Trophoblast cell (in vitro differentiated cells and primary cell): ENCODE measurements at regions not wholly inside any gene's neighbourhood (a gene's known extent, or its start where the extent isn't known, plus 50 kb on each side); places are given as distances from the start of the nearest gene placed in this dataset.

Experiments
- DNase-seq, 2 donors: peaks; one replicate each; pipeline ENCODE4 v3.0.0-alpha.2; 2016
- H2AFZ ChIP-seq: 2 replicates; pipeline ENCODE4 v1.6.1; 2013; ENCODE audit warnings: low read length, moderate library complexity, mild to moderate bottlenecking; ENCODE audit not compliant: insufficient read depth, poor library complexity
- H2AK5ac ChIP-seq: 2 replicates; pipeline ENCODE4 v1.6.1; 2013; ENCODE audit warnings: mild to moderate bottlenecking, low read length
- H2BK120ac ChIP-seq: 2 replicates; pipeline ENCODE4 v1.6.1; 2013; ENCODE audit warnings: low read length, mild to moderate bottlenecking, moderate library complexity; ENCODE audit not compliant: insufficient read depth, poor library complexity
- H2BK12ac ChIP-seq: 2 replicates; pipeline ENCODE4 v1.6.1; 2013; ENCODE audit warnings: mild to moderate bottlenecking, low read length, moderate library complexity
- H2BK5ac ChIP-seq: 2 replicates; pipeline ENCODE4 v1.6.1; 2013; ENCODE audit warnings: low read length, low read depth, moderate library complexity, mild to moderate bottlenecking; ENCODE audit not compliant: poor library complexity
- H3K14ac ChIP-seq: 2 replicates; pipeline ENCODE4 v1.6.1; 2013; ENCODE audit warnings: mild to moderate bottlenecking, low read length
- H3K18ac ChIP-seq: 2 replicates; pipeline ENCODE4 v1.6.1; 2013; ENCODE audit warnings: mild to moderate bottlenecking, low read length
- H3K23ac ChIP-seq: 2 replicates; pipeline ENCODE4 v1.6.1; 2013; ENCODE audit warnings: low read length
- H3K27ac ChIP-seq: 2 replicates; pipeline ENCODE4 v1.5.1; 2013; ENCODE audit warnings: low read depth, mild to moderate bottlenecking, inconsistent platforms, low read length, moderate library complexity
- H3K27me3 ChIP-seq: 2 replicates; pipeline ENCODE4 v1.6.1; 2013; ENCODE audit warnings: inconsistent platforms, mild to moderate bottlenecking, low read length, moderate library complexity; ENCODE audit not compliant: insufficient read depth
- H3K36me3 ChIP-seq, 2 experiments: 1 replicate in 1 of 2; 2 replicates in 1 of 2; pipeline ENCODE4 v1.6.1; 2013; ENCODE audit warnings: low read length in 2 of 2, mild to moderate bottlenecking in 2 of 2, moderate library complexity in 1 of 2; ENCODE audit not compliant: insufficient read depth in 2 of 2, control insufficient read depth in 1 of 2
- H3K4ac ChIP-seq: 2 replicates; pipeline ENCODE4 v1.6.1; 2013; ENCODE audit warnings: low read depth, mild to moderate bottlenecking, low read length, moderate library complexity
- H3K4me1 ChIP-seq, 2 experiments: 1 replicate in 1 of 2; 2 replicates in 1 of 2; pipeline ENCODE4 v1.6.1; 2013; ENCODE audit warnings: low read length in 2 of 2, mild to moderate bottlenecking in 2 of 2, moderate library complexity in 1 of 2; ENCODE audit not compliant: insufficient read depth in 2 of 2, control insufficient read depth in 1 of 2
- H3K4me2 ChIP-seq: 2 replicates; pipeline ENCODE4 v1.6.1; 2013; ENCODE audit warnings: inconsistent platforms, mild to moderate bottlenecking, low read length, moderate library complexity
- H3K4me3 ChIP-seq: 2 replicates; pipeline ENCODE4 v1.5.1; 2013; ENCODE audit warnings: mild to moderate bottlenecking, low read depth, low read length, inconsistent platforms
- H3K79me1 ChIP-seq: one replicate; pipeline ENCODE4 v1.6.1; 2013; ENCODE audit warnings: low read length
- H3K79me2 ChIP-seq: 2 replicates; pipeline ENCODE4 v1.6.1; 2013; ENCODE audit warnings: low read length, mild to moderate bottlenecking; ENCODE audit not compliant: control insufficient read depth, insufficient read depth, poor library complexity
- H3K9ac ChIP-seq: 2 replicates; pipeline ENCODE4 v1.6.1; 2013; ENCODE audit warnings: mild to moderate bottlenecking, low read length
- H3K9me3 ChIP-seq: 2 replicates; pipeline ENCODE4 v1.6.1; 2013; ENCODE audit warnings: low read depth, mild to moderate bottlenecking, control low read depth, inconsistent platforms, low read length; ENCODE audit not compliant: insufficient read depth
- H4K12ac ChIP-seq: 2 replicates; pipeline ENCODE4 v1.6.1; 2013; ENCODE audit warnings: low read depth, mild to moderate bottlenecking, low read length, moderate library complexity
- H4K8ac ChIP-seq: 2 replicates; pipeline ENCODE4 v1.6.1; 2013; ENCODE audit warnings: low read depth, mild to moderate bottlenecking, low read length, moderate library complexity
- H4K91ac ChIP-seq: one replicate; pipeline ENCODE4 v1.6.1; 2013; ENCODE audit warnings: low read depth, mild to moderate bottlenecking, low read length, moderate library complexity
- WGBS: extraction: QIAGEN DNeasy Blood & Tissue Kit; methylation state at CpG from one replicate; pipeline ENCODE4 v1.1.7; 2013; ENCODE audit warnings: missing lambda C conversion rate; ENCODE audit not compliant: insufficient read length, insufficient coverage; ENCODE audit errors: extremely low coverage; 5-methylcytosine and 5-hydroxymethylcytosine counted together

DNA sequence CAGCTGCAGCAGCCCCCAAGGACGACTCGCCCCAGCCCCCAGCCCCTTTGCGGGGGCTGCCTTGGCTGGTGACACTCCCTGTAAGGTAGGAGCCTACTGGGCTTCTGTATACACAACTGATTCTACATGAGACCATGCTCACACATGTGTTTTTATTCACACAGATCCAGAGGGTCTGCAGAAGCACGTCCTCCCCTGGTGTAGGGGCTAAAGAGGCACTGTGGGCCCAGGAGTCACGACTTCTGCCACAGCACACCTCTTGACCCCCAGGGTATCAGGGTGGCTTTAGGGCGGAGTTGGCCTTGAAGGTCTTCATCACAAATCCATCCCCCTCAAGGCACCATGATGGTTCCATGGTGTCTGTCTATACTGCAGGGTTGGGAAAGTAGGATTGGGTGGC lies 931.2 kb downstream of the TBC1D22A start:
- WGBS: no CpG with 5 or more reads among the region's 6 CpGs
- Histone ChIP-seq H2BK120ac (no peak overlapping the region), H3K4me2 (no peak overlapping the region), H3K4me3 (no peak overlapping the region), H3K23ac (no peak overlapping the region), H3K79me2 (no peaks in the 10 kb centered on the region), H2BK12ac (no peak overlapping the region), H3K4ac (no peak overlapping the region), H3K36me3 (no peaks in the 10 kb centered on the region), H4K12ac (no peak overlapping the region), H3K18ac (no peak overlapping the region), H2AFZ (no peak overlapping the region), H4K8ac (no peak overlapping the region), H3K27ac (no peak overlapping the region), H3K14ac (no peak overlapping the region), H2BK5ac (no peak overlapping the region), H3K9me3 (peaks cover 2% of the 10 kb centered on the region), H3K79me1 (no peaks in the 10 kb centered on the region), H3K27me3 (no peaks in the 10 kb centered on the region), H4K91ac (no peak overlapping the region), H3K4me1 (no peaks in the 10 kb centered on the region), H3K9ac (no peak overlapping the region), H2AK5ac (no peak overlapping the region)
- no peak for DNase-seq

DNA sequence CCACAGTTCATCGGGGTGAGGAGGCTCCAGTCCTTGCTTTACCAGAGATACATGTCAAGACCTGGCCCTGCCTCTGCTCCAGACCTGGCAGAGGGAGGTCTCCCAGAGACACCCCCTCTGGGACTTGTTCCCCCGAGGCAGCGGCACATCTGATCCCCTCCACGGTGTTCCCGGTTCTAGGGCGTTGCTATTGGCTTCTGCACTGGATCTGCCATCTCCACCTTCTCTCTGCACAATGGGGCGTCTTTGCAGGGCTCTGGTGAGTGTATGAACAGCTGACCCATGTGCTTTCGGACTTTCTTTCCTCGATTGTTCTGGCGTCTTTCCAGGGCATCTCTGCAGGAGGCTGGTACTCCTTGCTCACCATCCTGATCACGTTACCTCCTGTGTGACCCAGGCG lies 930.4 kb downstream of the TBC1D22A start:
- H3K79me1 ChIP-seq: no peaks in the 10 kb centered on the region
- no peak overlapping the region for H2AK5ac ChIP-seq
- H3K4ac ChIP-seq: no peak overlapping the region

DNA sequence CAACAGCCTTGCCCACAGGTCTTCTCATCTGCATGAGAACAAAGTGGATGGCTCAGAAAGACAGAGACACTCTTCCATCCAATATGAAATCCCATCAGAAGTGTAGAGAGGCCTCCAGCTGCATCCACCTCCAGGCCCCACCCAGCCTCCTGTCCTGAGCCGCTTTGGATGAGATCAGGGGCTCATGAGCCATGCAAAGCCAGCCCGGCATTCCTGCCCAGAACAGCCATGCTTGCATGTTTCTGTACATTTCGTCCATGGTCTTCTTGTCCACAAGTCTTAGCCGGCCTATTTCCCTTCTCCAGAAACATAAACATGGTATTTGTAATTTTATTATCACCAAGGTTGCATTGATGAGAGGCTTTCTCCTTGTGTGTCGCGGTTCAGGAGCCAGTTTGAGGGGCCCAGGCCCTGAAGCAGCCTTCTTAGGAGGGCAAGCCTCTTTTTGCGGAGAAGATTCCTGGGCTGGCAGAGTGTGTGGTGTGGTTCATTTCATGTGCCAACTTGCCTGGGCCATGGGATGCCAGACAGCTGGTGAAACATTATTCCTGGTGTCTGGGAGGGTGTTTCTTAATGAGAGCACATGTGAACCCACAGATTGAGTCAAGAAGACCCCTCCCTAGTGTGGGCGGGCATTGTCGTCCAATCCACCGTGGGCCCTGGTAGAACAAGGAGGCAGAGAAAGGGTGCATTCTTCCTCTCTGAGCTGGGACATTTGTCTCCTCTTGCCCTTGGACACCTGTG lies 928.9 kb downstream of the TBC1D22A start:
- no peak overlapping the region for H2BK120ac ChIP-seq
- no peaks in the 10 kb centered on the region for H3K27me3 ChIP-seq

More for the DNA sequence above, 930.4 kb downstream of the TBC1D22A start:
- no CpG with 5 or more reads among the region's 12 CpGs for WGBS
- no peak overlapping the region for H4K91ac ChIP-seq
- no peak overlapping the region for H3K4me3 ChIP-seq
- DNase-seq: no peak
- no peak overlapping the region for H3K4me2 ChIP-seq
- H3K36me3 ChIP-seq: no peaks in the 10 kb centered on the region
- H3K9me3 ChIP-seq: peaks cover 2% of the 10 kb centered on the region
- H2BK12ac ChIP-seq: no peak overlapping the region
- no peak overlapping the region for H2BK120ac ChIP-seq
- no peaks in the 10 kb centered on the region for H3K4me1 ChIP-seq
- no peak overlapping the region for H2AFZ ChIP-seq
- H3K14ac ChIP-seq: no peak overlapping the region
- no peak overlapping the region for H3K18ac ChIP-seq
- no peaks in the 10 kb centered on the region for H3K79me2 ChIP-seq
- no peak overlapping the region for H3K23ac ChIP-seq
- H3K27ac ChIP-seq: no peak overlapping the region
- no peak overlapping the region for H2BK5ac ChIP-seq
- H4K12ac ChIP-seq: no peak overlapping the region
- H3K9ac ChIP-seq: no peak overlapping the region
- no peak overlapping the region for H4K8ac ChIP-seq
- H3K27me3 ChIP-seq: no peaks in the 10 kb centered on the region

DNA sequence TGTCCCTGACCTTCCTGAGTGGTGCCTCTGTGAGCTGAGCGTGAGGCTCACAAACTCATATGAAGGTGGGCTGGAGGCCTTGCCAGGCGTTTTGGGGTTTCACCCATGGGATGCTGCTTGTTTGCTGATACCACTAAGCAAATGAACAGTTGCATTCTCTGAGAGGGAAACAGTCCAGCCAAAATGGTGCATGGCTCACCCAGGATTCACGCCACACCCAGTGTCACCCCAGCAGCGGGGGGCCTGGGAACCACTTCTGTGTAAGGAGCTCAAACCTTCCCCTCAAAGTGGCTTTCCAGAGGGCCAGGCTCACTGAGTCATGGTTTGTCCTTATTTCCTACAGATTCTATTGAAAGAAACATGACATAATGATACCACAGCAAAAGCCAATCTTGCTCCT lies 928.1 kb downstream of the TBC1D22A start:
- Histone ChIP-seq H3K9ac (no peak overlapping the region), H3K9me3 (peaks cover 7% of the 10 kb centered on the region), H2BK12ac (no peak overlapping the region), H3K27me3 (no peaks in the 10 kb centered on the region), H4K12ac (no peak overlapping the region), H3K79me2 (no peaks in the 10 kb centered on the region), H4K8ac (no peak overlapping the region), H3K4ac (no peak overlapping the region), H3K18ac (no peak overlapping the region), H2AFZ (no peak overlapping the region), H3K27ac (no peak overlapping the region), H3K36me3 (no peaks in the 10 kb centered on the region), H4K91ac (no peak overlapping the region), H3K14ac (no peak overlapping the region), H3K23ac (no peak overlapping the region), H2BK5ac (no peak overlapping the region), H2BK120ac (no peak overlapping the region), H3K79me1 (no peaks in the 10 kb centered on the region), H2AK5ac (no peak overlapping the region), H3K4me3 (no peak overlapping the region), H3K4me1 (no peaks in the 10 kb centered on the region), H3K4me2 (no peak overlapping the region)
- no CpG with 5 or more reads among the region's 4 CpGs for WGBS
- DNase-seq: no peak

More for the DNA sequence above, 928.9 kb downstream of the TBC1D22A start:
- Histone ChIP-seq H3K9ac (no peak overlapping the region), H3K4me3 (no peak overlapping the region), H2AK5ac (no peak overlapping the region), H2BK12ac (no peak overlapping the region), H3K4ac (no peak overlapping the region), H2BK5ac (no peak overlapping the region), H4K8ac (no peak overlapping the region), H2AFZ (no peak overlapping the region), H4K12ac (no peak overlapping the region), H3K36me3 (no peaks in the 10 kb centered on the region), H3K18ac (no peak overlapping the region), H3K23ac (no peak overlapping the region), H3K9me3 (peaks cover 4% of the 10 kb centered on the region), H3K4me1 (no peaks in the 10 kb centered on the region), H3K79me2 (no peaks in the 10 kb centered on the region), H3K14ac (no peak overlapping the region), H3K79me1 (no peaks in the 10 kb centered on the region), H3K4me2 (no peak overlapping the region), H4K91ac (no peak overlapping the region), H3K27ac (no peak overlapping the region)
- WGBS: no CpG with 5 or more reads among the region's 10 CpGs
- DNase-seq: no peak
